Right lobe of liver (tissue), 6 donors: ENCODE measurements at regions not wholly inside any gene's neighbourhood (a gene's known extent, or its start where the extent isn't known, plus 50 kb on each side); places are given as distances from the start of the nearest gene placed in this dataset.

Experiments
- ATAC-seq, 4 donors: fragments of 200-7000 bp; cut with Tn5 transposase; one replicate each; pipeline ENCODE4 v1.9.1; 2020; ENCODE audit warnings: mild to moderate bottlenecking in 4 of 4, moderate library complexity in 4 of 4
- DNase-seq, 3 donors: peaks; one replicate each; pipeline ENCODE4 v3.0.0-alpha.2; 2020
- H3K27ac ChIP-seq, 3 donors: fragments of 200-600 bp; one replicate each; pipeline ENCODE4 v1.8.0; 2022
- H3K27me3 ChIP-seq, 2 donors: fragments of 200-600 bp; one replicate each; pipeline ENCODE4 v1.8.0; 2022
- H3K36me3 ChIP-seq, 4 donors: fragments of 200-600 bp; sonication (generic) in 1 of 4; one replicate each; pipeline versions ENCODE4 v1.5.1 to v1.8.0; 2017 to 2022; ENCODE audit warnings: control low read depth in 1 of 4
- H3K4me1 ChIP-seq, 4 donors: fragments of 200-600 bp; sonication (generic) in 1 of 4; one replicate each; pipeline versions ENCODE4 v1.5.1 to v1.8.0; 2017 to 2022; ENCODE audit warnings: control low read depth in 1 of 4
- H3K4me3 ChIP-seq, 3 donors: fragments of 200-600 bp; one replicate each; pipeline ENCODE4 v1.8.0; 2022
- H3K9me3 ChIP-seq, 4 donors: fragments of 200-600 bp; sonication (generic) in 1 of 4; one replicate each; pipeline versions ENCODE4 v1.5.1 to v1.8.0; 2017 to 2022; ENCODE audit warnings: control low read depth in 1 of 4
- POLR2A ChIP-seq: fragments of 450-650 bp; IDR thresholded peaks from one replicate; pipeline ENCODE4 v1.6.1; 2017; ENCODE audit warnings: antibody characterized with exemption, mild to moderate bottlenecking
- WGBS: methylation state at CpG from one replicate; pipeline ENCODE4 v1.1.6; 2018; ENCODE audit warnings: low coverage, low lambda C conversion rate; ENCODE audit not compliant: insufficient coverage; ENCODE audit errors: missing lambda C conversion rate; 5-methylcytosine and 5-hydroxymethylcytosine counted together
- intact Hi-C, 2 donors: fragments of 100-400 bp; cut with DNase I; formaldehyde crosslinking; loops; one replicate each; pipeline versions ENCODE4 v1.11.2 to v1.14.1; 2022
- TF ChIP-seq, protein P1 (sequence below), 4 donors: fragments of 200-600 bp in 3 of 4; fragments of 450-650 bp in 1 of 4; IDR thresholded peaks; one replicate each; pipeline versions ENCODE4 v1.5.1 to v1.8.0; 2016 to 2022; ENCODE audit warnings: antibody characterized with exemption in 4 of 4, mild to moderate bottlenecking in 2 of 4
- donor health status: DM: no; HTN: yes; CAD: no.
- donor health status: DM: no; HTN: no; CAD: no.
- donor health status: DM: no; HTN: no; CAD: no.
- donor health status: DM: no; HTN: yes; CAD: no.
- donor health status: DM: no; HTN: yes; CAD: no.

DNA sequence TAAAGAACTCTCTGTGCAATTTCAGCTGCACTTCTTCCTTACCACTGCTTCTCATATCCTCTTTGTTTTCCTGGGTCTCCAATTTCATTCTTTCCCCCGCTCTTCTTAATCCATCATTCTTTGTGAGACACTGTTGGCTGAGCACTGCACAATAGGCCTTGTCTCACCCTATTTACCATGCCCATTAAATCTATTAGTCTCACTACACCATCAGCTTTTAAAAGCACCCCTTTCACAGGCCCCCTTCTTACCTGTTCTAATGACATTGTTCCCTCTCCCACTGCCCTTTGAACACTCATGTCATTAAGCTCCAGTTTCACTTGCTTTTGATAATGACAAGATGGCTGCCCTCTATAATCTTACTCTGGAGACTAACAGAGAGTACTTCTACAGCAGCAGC lies 404.1 kb upstream of the ACVR2A start:
- ATAC-seq (no peak), DNase-seq (no peak)
- no peak overlapping the region for H3K27ac ChIP-seq
- intact Hi-C loops = no loop called here
- peaks cover 0 to 5% (median 0%) of the 10 kb centered on the region in 4 donors for H3K4me1 ChIP-seq
- TF ChIP-seq, protein P1, sequence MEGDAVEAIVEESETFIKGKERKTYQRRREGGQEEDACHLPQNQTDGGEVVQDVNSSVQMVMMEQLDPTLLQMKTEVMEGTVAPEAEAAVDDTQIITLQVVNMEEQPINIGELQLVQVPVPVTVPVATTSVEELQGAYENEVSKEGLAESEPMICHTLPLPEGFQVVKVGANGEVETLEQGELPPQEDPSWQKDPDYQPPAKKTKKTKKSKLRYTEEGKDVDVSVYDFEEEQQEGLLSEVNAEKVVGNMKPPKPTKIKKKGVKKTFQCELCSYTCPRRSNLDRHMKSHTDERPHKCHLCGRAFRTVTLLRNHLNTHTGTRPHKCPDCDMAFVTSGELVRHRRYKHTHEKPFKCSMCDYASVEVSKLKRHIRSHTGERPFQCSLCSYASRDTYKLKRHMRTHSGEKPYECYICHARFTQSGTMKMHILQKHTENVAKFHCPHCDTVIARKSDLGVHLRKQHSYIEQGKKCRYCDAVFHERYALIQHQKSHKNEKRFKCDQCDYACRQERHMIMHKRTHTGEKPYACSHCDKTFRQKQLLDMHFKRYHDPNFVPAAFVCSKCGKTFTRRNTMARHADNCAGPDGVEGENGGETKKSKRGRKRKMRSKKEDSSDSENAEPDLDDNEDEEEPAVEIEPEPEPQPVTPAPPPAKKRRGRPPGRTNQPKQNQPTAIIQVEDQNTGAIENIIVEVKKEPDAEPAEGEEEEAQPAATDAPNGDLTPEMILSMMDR (IDR thresholded peaks at IDR 0.05) = no peak
- no peak for TF ChIP-seq POLR2A
- H3K9me3 ChIP-seq = no peaks in the 10 kb centered on the region
- H3K4me3 ChIP-seq = no peak overlapping the region
- no peaks in the 10 kb centered on the region for H3K36me3 ChIP-seq
- 88% methylated on average over 1 of the region's 1 CpG for WGBS
- no peaks in the 10 kb centered on the region for H3K27me3 ChIP-seq

DNA sequence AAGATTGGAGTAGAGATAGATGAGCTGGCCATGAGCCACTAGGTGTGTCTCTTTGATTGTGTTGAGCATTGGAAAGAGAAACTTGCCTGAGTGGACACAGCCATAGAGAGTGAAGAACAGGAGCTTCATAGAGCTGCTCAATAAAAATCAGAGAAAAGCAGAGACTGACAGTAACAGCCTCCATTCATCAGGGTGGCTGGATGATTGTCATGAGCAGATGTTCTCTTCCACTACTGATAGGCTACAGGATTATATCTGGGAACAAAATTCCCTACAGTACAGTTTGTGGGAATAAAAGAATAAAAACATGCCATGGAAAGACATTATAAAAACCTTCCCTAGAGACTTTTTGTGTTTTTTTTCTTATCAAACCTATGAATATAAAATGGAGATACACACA lies 404.8 kb upstream of the ACVR2A start:
- no peak for ATAC-seq
- Histone ChIP-seq H3K9me3 (no peaks in the 10 kb centered on the region), H3K4me1 (peaks cover 0 to 5% (median 0%) of the 10 kb centered on the region in 4 donors), H3K27ac (no peak overlapping the region), H3K36me3 (no peaks in the 10 kb centered on the region), H3K4me3 (no peak overlapping the region), H3K27me3 (no peaks in the 10 kb centered on the region)
- TF ChIP-seq, protein P1 (IDR thresholded peaks at IDR 0.05) = no peak
- TF ChIP-seq POLR2A = no peak
- intact Hi-C loops = no loop called here
- no peak for DNase-seq

DNA sequence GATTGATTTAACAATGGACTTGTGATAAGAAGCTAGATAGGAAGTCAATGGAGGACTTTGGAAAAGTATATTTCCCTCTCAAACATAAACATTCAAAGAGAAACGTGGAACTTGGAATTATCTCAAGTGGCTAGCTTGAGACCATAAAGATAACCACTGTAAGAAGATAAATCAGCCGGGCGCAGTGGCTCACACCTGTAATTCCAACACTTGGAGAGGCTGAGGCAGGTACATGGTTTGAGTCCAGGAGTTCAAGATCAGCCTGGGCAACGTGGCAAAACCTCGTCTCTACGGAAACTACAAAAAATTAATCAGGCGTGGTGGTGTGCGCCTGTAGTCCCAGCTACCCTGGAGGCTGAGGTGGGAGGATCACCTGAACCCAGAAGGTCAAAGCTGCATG lies 405.9 kb upstream of the ACVR2A start:
- H3K4me1 ChIP-seq = peaks cover 0 to 10% (median 3%) of the 10 kb centered on the region in 4 donors
- TF ChIP-seq POLR2A = no peak
- TF ChIP-seq, protein P1 (IDR thresholded peaks at IDR 0.05) = no peak
- DNase-seq (no peak), ATAC-seq (no peak)
- H3K27me3 ChIP-seq = no peaks in the 10 kb centered on the region
- H3K4me3 ChIP-seq = no peak overlapping the region
- H3K27ac ChIP-seq = no peak overlapping the region
- no peaks in the 10 kb centered on the region for H3K36me3 ChIP-seq
- no peaks in the 10 kb centered on the region for H3K9me3 ChIP-seq
- WGBS = 83% methylated on average over 3 of the region's 8 CpGs
- intact Hi-C loops = no loop called here

DNA sequence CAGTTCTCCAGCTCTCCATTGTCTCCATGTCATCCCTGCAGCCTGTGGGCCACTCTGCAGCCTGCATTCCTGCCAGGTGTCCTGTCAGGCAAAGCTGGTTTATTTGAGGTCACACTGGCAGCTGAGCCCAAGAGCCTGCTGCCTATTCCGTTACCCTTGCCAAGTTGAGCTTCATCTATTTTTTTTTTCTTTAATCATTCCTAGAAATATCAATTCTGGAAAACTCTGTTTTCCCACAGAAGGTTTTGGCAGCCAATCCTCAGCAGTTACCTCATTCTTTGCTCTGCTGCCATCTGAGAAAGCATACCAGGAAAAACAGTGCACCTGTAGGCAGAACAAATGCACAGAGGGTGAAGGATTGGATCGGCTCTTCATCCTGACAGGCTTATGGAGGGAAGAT lies 411.0 kb upstream of the ACVR2A start:
- DNase-seq (peak; percentile 74 to 89 (median 88)), ATAC-seq (peak; percentile 94 to 99 (median 96))
- WGBS = 14% methylated on average over 2 of the region's 2 CpGs
- peaks cover 0 to 45% (median 12%) of the 10 kb centered on the region in 4 donors for H3K4me1 ChIP-seq
- H3K27me3 ChIP-seq = no peaks in the 10 kb centered on the region
- TF ChIP-seq, protein P1 (IDR thresholded peaks at IDR 0.05) = no peak
- no peak for TF ChIP-seq POLR2A
- H3K36me3 ChIP-seq = no peaks in the 10 kb centered on the region
- intact Hi-C loops = no loop called here
- no peaks in the 10 kb centered on the region for H3K9me3 ChIP-seq
- H3K4me3 ChIP-seq = no peak overlapping the region
- H3K27ac ChIP-seq = no peak overlapping the region

DNA sequence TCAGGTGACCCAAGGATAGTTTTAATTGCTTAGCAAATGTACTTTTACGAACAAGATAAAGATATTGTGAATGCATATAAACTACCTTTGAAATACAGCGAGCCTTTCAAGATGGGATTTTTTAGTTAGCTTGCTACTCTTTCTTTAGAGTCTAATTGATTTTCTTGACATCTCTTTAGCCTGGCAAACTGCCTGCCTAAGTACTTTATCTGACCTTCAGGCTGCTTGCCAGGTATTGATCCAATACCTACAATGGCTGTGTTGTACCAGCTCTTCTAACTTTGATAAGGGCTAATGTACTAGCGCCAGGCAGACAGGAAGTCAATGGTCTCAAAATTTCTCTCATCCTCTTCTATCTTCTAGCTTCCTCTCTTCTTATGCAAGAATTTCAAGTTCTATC lies 414.4 kb upstream of the ACVR2A start:
- Histone ChIP-seq H3K27ac (no peak overlapping the region), H3K4me3 (no peak overlapping the region), H3K4me1 (peaks cover 0 to 58% (median 9%) of the 10 kb centered on the region in 4 donors), H3K27me3 (no peaks in the 10 kb centered on the region), H3K36me3 (no peaks in the 10 kb centered on the region), H3K9me3 (no peaks in the 10 kb centered on the region)
- DNase-seq (peak in 1 of 3 donors; percentile 84), ATAC-seq (peak; percentile 48 to 74 (median 54))
- intact Hi-C loops = no loop called here
- WGBS = 40% methylated on average over 3 of the region's 3 CpGs
- TF ChIP-seq POLR2A = no peak
- TF ChIP-seq, protein P1 (IDR thresholded peaks at IDR 0.05) = no peak
